ENCODE measurements at regions not wholly inside any gene's neighbourhood (a gene's known extent, or its start where the extent isn't known, plus 50 kb on each side); places are given as distances from the start of the nearest gene placed in this dataset.

DNA sequence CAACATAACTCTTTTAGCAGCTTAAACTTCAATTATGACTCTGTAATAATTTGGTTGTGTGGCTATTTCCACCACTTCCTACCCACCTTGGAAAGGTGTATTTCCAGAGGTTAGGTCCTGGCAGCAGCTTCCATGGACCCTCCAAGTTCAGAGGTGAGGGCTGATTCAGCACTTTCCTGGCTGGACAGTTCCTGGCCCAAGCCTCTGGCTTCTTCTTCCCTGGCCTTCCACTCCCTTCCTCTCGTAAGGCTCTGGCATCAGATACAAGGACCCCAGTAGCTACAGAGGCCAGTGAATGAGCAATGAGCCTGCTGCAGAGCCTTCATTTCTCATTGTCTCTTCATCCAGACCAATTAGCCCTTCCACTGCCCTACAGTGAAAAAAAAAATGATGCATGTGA lies 98.1 kb upstream of the KIRREL3 start:
- DNase-seq, result no peak

DNA sequence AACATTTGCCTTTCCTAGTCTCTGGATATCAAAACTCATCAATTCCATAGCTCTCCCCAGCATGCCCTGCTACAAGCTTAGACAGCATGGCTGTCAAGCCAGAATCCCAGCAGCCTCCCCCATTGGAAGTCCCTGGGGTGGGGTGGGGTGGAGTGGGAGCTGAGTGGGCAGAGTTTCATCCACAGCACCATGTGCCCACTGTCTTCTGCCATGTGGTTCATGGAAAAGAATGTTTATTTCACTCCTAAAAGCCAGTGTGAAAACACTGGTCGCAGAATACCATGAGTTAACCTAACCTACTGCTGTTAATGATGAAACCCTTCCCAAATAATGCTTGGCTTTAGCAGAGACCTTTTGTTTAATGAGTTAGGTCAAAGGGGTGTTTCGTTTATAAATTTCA lies 80.2 kb upstream of the KIRREL3 start:
- DNase-seq, result no peak

DNA sequence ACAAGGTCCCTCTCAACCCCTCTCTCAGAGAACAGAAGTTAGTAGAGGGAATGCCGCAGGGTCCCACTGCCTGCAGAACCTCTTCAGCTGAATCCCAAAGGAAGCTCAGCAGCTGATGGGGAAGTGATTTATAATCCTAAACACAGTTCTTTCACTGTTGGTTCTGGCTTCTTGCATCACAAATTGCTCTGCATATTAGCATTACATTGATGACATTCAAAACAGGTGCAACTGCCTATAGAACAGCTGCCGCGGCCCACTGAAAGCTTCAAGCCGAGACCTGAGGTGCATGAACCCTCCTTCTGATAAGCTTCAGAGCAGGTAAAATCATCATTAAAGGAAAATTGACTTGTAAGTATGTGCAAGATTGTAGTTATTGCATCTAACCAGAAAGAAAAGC lies 75.2 kb upstream of the KIRREL3 start:
- no peak for DNase-seq

DNA sequence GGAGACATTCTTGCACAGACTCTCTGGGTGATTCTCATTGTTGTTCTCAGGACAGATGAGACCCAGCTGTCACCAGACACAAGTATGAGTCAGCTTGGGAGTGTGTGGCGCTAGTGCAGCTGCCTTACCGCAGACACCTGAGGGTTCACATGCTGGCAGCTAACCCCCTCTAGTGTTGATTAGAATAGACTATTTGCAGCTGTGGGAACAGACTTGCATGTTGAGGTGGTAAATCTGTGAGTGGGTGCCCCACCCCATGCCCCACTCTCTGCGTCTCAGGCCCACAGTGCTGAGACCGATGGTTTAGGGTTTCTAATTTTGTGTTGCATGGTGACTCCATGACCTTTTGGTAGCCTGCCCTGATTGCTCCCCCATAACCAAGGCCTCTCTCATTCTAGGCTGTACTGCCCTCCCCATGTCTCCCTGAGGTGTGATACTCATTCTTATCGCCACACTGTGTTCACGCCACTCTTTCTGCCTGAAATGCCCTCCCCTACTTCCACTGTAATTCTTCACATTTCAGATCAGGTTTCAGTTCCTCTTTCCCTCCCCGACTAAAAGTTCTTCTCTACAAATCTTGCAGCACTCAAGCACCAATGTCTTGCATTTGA lies 73.7 kb upstream of the KIRREL3 start:
- DNase-seq, result no peak

DNA sequence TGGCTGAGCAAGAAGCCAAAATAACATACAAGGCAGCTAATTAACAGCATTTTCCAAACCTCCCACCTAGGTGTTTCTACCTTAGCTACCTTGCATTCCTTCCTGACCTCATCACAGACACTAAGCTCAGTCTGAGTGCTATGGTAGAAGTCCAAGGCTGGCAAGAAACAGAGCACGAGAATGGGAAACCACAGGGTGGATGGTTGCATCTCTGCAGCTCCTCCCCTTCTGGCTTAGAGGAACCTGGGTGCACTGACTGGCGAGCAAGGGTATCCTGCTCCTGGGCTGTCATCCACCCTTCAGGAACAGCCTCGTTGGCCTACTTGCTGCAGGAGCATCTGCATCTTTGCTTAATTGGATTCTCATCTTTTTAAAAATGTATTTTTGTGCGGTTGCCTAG lies 73.1 kb upstream of the KIRREL3 start:
- no peak for DNase-seq

DNA sequence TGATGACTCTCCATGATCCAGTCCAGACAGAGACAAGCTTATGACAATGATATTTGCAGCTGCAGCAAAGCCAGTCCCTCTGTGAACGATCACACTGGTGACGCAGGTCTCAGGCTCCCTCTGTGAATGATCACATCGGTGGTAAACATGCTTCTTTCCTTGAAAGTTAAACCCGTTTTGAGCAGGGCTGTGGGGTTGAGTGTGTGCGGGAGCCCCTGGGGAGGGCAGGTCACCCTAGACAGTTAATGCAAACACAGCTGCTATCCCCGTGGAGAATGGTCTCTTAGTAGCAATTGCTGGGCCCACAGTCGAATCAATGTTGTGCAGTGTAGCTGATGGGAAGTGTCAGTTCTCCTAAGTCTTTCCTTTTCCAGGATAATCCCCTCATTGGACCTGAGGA lies 71.0 kb upstream of the KIRREL3 start:
- no peak for DNase-seq

DNA sequence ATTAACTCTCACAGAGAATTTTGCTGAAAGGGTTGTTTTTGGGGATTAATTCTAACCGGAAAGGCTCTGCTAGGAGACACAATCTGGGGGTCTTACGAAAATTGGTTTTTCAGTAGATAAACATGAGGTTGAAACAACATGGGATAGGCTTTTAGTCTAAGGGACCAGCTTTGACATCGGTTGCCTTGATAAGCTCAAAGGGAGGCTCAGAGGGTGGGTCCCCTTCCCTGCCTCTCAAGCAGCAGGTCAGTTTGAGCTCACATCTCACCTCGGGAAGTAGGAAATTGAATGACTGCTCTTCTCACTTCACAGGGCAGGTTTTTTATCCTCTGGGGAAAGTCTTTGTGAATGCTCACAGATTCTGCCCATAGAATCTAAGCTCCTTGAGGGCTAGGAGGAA lies 70.2 kb upstream of the KIRREL3 start:
- no peak for DNase-seq

DNA sequence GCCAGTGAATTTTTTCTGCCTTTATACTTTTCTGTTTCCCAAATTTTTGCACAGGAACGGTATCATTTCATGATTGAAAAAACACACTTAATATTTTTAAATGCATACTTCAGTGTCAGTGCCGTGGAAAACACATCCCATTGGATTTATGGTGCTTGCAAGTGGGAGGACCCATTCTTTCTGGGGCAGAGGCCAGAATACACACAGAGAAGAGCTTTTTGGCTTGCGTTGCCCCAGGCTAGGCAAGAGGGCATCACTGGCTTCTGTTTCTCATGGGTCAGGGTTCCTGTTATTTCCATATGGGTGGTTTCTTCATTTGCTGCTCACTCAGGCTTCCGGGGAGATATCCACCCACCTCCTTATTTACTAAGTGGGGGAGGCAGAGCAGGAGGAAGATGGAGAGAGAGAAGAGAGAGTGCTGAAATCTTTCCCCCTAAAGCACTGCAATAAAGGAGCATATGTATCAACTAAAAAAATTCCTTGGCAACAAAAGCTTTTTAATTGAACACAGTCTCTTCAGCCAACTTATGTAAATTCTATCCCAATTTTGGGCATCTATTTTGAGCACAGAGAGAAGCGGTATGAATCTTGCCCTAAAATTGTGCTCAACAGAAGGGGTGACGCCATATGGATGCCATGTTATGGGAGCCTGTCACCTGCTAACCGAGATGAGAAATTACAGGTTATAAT lies 66.0 kb upstream of the KIRREL3 start:
- peak; percentile 81 for DNase-seq

DNA sequence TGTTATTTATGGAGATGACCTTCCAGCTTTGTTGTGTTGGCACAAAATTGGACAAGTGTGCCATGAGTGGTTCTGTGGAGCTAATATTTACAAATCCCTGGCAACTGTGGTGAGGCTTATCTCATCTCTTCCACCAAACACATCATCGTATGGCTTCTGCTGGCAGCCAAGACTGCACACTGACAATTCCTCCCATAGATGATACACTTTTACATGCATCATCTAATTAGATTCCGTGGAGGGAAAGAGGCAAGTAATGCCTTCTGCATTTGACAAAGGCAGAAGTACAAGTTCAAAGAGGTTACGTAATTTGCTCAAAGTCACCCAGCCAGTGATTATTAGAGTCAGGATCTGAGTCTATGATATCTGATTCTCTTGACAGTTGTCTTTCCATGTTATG lies 62.7 kb upstream of the KIRREL3 start:
- no peak for DNase-seq

DNA sequence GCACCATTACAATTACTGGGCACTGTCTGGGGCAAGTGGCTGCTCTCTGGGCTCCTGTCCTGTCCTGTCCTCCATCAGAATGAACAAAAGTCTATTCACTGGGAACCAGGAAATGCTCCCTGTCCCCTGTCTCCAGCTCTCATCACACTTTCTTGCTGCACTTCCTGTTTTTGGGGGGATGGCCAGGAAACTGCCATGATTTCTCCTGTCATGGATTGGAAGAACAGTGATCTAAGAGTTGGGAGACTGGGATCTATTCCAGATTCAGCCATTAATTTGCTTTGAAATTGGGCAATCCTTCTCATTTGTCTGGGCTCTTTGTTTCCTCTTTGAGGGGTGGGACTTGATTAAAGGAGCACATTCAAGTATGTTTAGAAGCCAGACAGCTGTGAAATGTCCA lies 61.4 kb upstream of the KIRREL3 start:
- no peak for DNase-seq

DNA sequence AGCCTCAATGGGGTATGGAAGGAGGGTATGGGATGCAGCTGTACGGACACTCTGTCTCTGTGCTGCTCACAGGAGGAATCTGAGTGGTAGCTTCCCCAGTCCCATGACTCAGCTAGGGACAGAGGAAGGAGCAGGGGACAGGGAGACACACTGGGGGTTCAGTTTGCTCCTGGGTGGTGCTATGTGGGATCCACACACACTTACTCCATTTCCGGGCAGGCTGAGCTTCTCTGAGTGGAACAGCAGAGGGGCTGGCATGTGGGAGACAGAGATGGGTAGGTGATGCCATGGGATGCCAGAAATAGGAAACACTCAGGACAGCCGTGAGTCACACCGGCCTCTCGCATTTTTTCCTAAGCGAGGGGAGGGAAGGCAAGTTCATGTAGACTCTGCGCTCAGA lies 59.2 kb upstream of the KIRREL3 start:
- no peak for DNase-seq

DNA sequence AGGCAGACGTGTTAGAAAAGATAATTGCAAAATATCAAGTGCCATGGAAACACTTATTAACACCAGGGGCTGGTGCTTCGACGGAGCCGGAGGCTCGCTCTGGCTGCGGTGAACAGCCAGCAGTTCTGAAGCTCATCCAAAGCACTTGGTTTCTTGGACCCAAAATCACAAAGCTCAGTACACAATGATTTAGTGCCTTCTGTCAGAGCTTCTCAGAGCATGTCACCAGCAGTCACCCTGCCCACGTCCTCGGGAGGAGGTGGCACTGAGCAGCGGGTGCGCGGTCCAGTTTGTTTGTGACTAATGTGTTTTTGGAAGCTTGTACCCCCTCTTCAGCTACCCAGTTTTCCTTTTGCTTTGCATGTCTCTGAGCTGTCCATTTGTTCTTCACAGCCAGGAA lies 58.7 kb upstream of the KIRREL3 start:
- no peak for DNase-seq

DNA sequence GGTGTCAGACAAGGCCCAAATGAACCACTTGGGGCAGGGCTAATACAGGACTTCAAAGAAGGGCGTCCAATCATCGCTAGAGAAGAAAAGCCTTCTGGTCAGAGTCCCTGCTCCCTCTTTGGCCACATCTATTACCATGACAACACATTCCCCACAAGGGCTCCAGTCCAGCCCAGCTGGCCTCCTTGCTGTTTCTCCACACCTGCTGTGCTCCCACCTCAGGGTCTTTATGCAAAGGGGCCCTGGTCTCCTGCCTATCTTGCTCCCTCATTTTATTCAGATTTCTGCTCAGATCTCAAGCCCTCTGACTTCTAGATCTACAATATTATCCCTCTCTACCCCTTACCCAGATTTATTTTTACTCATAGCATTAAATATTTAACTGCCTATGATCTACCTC lies 58.0 kb upstream of the KIRREL3 start:
- no peak for DNase-seq

DNA sequence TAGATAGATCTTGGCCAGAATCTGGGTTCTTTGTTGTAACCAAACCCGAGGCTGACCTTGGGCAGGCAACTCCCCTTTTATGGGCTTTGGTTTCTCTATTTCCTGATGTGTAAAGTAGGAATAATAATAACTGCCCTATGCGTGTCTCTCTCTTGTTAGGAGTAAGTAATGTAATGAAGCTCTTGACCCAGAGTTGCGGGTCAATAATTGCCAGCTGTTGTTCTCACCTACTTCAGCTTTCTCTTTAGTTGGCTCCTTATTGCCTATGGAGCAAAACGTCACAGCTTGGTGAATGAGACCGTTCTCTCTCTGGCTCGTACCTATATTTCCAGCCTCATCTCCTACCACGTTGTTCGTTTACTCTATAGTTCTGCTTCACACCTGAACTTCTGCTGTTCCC lies 56.6 kb upstream of the KIRREL3 start:
- DNase-seq, result no peak

DNA sequence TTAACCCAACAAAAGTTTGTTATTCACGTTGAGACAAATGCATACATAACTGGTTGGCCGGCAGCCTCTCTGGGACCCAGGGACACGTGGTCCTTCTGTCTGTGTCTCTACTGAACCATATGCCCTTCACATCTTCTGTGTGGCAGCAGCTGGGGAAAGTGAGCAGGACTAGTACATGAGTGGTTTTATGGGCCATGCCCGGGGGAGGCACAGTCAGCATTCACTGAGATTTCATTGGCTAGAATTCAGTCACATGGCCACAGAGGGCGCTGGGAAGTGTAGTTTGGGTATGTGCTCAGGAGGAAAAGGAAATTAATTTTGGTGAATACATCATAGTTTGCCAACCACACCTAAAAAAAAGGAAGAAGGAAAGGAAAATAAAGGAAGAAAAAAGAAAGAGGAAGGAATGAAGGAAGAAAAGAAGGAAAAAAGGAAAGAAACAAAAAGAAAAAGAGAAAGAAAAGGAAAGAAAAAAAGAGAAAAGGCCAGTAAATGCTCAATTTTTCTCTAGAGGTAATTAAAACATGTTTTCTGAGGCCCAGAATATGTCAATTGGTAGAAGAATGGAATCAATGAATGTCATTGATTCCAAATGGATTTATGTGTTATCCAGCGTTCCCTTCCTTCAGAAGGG lies 55.9 kb upstream of the KIRREL3 start:
- no peak for DNase-seq

DNA sequence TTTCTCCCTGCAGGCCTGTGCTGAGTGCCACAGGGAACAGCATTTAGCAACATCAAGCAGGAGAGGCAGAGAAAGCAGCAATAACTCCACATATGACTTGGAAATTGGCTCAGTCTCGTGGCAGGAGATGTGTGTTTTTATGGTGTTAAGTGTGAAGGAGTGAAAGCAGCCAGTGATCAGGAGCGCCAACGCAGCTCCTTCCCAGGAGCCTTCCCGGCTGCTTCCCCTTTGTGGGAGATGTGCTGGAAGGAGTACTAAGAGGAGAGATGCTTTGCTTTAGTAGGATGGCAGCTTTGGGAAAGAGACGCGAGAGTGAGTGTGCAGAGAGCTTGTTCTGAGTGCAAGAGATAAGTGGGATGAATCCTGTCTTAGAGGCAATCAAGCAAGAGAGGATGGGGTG lies 54.7 kb upstream of the KIRREL3 start:
- no peak for DNase-seq

DNA sequence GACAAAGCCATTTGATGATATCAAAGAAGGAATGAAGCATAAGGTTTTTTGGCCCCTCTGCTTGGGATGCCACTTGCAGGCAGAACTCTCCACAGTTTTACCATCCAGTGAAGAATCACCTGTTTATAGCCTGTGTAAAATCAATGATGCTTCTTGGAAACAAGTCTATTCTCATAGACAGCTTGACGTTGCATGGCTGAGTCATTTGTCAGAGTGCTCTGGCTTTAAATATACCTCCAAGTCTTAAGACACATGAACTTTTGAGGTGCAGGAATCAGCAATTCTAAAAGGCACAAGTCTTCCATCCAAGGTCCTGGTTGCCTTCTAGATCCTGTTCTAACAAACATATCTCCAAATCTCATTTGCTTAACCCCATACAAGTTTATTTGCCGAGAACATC lies 53.6 kb upstream of the KIRREL3 start:
- DNase-seq, result no peak

DNA sequence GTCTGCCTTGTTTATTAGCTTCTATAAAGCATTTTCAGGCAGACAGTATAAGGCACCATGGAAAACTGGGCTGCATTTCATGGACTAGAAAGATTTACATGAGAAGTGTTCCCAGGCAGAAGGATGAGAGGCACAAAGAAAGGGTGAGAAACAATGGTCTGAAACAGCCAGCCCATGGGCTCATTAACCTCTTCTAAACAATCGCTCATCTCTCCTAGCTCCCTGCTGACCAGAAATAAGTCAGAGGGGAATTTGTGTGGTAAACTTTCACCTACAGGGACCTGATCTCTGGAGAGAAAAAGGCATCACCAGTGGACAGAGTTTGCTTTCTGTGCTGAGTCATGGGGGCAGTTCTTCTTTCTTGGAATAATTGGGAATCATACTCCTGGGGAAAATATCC lies 51.8 kb upstream of the KIRREL3 start:
- DNase-seq, result no peak

Measured in DMS79 treated with DMSO at 0.1 percent for 48 hours (cell line).